HG03175 (cell line): ENCODE measurements at regions not wholly inside any gene's neighbourhood (a gene's known extent, or its start where the extent isn't known, plus 50 kb on each side); places are given as distances from the start of the nearest gene placed in this dataset.
"Not testable (repeated sequence)": the region's sequence is repeated elsewhere in the genome, so short reads cannot be mapped to it uniquely, and the experiment has no call there.

Source experiments
- ATAC-seq: cut with Tn5 transposase; IDR thresholded peaks from one replicate; pipeline ENCODE4 v1.9.1; 2021; ENCODE audit warnings: mild to moderate bottlenecking, moderate library complexity; ENCODE audit not compliant: unreplicated experiment

DNA sequence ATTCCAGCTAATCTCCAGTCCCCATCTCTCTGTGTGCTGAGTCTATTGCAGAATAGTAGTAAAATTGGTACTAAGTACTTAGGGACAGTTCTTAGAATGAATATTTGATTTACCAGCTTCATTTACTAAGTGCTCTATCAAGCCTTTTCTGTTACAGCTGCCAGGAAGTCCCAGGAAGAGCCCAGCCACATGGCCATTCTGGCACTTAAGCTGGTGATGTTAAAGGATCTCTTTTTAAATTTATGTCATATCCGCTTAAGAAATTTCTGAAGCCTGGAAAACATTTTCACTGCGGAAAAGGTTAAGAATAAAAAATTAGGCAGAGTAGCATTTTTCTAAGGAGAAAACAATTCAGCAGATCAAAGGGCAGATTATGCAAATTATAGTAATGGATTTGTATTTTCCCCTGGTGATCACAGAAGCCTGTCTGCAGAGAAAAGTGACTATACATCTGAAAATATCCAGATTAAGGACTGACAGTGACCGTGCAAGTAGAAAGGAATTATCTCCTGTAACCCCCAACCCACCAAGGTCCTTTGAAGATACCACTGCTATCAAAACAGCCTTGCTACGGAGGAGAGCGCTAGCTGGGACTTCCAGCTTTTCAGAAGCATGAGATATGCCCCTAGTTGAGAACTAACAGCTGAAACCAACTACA is 260.8 kb downstream of the SH3BP4 start:
- ATAC-seq, result no peak

DNA sequence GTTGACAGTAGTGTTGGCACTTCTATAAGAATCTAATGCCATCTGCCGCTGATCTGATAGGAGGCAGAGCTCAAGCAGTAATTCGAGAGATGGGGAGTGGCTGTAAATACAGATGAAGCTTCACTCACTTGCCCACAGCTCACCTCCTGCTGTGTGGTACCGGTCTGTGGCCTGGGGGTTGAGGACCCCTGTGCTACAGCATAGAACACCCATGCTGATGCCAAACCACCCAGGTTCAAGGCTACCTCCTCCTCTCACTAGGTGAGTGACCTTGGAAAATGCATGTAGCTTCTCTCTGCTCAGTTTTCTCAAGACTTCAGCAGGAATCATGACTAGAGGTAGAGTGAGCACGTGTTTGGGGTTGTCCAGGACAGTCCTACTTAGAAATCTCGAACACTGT is 263.4 kb downstream of the SH3BP4 start:
- ATAC-seq, result no peak

- ATAC-seq, result no peak
These were observed 265.1 kb downstream of the SH3BP4 start for GRCh38 chr2:235216901-235217300.

DNA sequence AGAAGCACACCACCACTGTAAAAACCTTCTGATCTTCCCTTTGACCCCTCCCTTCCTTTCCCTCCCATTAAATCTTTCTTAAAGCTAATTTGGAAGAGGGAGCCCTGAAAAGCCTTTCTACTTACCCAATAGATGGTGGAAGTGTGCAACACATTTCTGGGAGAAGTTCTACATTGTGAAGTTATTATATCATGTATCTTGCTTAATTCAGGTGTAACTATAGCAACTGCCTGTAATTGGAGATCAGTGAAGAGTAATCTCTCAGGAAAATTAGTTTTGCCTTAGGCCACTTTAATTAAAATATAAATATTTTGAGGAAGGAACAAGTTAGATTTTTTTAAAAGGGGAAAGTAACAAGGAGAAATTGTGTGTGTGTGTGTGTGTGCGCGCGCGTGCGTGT is 266.0 kb downstream of the SH3BP4 start:
- no peak for ATAC-seq

GRCh38 chr2:235218486-235218907 is 266.7 kb downstream of the SH3BP4 start:
- no peak for ATAC-seq

- ATAC-seq, result no peak
These were observed 267.2 kb downstream of the SH3BP4 start for GRCh38 chr2:235219048-235219447.

DNA sequence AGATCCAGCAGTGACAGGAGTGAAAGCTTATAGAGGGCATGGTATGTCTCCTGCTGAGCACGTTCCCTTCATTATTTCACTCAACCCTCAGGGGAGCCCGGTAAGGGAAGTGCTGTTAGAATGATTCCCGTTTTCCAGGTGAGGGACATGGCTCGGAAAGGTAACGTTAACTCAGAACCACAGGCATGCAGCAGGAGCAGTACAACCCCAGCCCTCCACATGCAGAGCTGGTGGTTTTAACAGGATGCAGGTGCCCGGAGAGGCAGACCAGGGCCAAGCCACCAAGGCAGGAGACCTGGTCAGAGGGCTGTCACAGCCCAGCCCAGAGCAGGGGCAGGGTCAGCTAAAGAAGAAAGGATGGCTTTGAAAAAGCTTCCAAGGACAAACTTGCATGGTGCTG is 268.5 kb downstream of the SH3BP4 start:
- ATAC-seq, result no peak

DNA sequence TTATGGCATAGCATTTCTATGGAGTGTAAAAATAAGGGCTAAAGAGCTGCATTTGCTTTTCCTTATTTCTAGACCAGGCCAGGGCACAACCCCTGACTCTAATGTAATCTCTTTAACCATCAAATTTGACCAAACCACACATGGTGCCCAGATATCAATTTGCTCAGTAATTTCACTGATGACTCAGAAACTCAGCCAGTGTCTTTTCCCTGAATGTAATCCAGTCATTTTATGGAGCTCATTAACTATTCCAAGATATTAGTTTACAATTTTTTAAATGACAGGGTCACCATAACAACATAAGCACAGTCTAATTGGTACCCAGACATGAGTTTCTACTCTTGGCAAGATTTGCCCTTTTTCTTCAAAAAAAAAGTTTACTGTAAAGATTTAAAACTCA is 270.8 kb upstream of the AGAP1 start:
- ATAC-seq, result no peak

DNA sequence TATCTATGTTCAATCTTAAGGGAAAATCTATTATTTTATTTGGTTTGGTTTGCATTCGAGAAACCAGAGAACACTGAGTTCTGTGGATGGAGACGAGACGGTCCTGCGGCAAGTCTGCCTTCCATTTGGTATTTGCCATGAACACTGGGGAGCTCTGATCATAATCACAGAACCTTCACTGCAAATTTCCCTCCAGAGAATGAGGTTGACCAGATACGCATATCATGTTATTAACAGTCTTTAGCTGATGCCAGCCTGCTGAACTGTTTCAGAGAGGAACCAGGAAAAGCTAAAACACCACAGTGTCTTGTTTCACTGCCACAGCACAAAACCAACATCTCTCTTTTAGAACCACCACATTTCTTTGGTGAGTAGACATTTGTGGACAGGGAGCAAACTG is 269.4 kb upstream of the AGAP1 start:
- no peak for ATAC-seq

- no peak for ATAC-seq
These were observed 268.6 kb upstream of the AGAP1 start for GRCh38 chr2:235225261-235225660.

DNA sequence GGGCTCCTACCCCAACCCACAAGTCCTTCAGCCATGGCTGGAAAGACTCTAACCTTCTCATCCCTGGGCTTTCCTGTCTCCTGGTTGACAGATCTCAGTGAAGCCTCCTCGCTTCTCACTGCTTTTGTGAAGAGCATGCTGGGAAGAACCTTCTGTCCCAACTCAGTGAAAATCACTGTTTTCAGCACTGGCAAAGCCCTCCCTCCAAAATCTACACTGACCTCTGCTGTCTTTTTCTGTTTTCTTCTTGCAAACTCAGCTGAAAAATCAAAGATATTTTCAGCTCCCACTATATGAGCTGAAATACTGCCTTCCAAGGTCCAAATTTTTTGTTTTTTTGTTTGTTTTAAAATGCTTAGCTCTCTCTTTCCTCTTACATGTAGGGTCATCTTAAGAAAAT is 266.3 kb upstream of the AGAP1 start:
- no peak for ATAC-seq

DNA sequence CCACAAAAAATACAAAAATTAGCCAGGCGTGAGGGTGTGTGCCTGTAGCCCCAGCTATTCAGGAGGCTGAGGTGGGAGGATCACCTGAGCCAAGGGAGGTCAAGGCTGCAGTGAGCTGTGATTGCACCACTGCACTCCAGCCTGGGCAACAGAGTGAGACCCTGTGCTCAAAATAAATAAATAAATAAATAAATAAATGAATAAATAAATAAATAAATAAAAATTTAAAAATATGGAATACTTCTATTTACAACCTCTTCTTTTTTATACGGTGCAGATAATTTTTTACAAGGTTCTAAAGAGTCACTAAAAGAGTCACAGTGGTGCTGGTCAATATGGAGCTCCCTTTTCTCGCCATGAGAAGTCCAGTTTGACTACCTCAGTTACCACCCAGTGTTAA is 265.4 kb upstream of the AGAP1 start:
- ATAC-seq, result not testable (repeated sequence)

- ATAC-seq, result no peak
These were observed 264.6 kb upstream of the AGAP1 start for GRCh38 chr2:235229236-235229635.

DNA sequence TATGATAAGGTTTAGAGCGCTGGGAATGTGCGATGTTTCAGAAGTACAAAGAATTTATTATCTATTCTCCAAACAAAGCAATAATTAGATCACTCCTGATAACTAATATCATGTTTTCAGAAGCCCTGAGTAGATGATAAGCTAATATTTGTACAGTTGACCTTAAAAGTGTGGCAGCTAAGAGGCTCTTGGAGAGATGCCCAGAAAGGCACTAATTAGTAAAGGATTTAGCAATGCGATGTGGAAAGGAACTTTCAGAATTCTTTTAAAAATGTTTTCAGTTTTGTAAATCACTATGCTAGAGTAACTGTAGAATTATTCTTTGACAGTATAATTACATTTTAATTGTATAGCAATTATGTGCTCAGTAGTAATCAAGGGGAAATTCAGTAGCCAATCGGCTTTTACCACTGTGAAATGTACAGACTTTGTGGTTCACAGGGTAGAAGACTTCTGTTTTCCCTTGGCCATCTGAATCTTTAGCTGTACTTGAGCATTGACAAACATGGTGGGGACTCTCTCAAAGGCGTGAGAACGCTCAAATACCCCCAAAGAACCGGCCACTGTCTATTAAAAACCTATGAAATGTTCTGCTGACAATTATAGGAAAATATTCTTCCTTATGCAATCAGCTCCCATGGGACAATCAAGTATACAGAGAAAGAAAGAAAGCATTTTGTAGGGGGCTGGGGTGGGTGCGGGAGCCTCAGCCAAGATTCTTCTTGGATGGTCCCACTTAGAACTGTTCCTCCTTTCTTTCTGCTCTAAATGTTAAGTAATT is 262.8 kb upstream of the AGAP1 start:
- no peak for ATAC-seq

DNA sequence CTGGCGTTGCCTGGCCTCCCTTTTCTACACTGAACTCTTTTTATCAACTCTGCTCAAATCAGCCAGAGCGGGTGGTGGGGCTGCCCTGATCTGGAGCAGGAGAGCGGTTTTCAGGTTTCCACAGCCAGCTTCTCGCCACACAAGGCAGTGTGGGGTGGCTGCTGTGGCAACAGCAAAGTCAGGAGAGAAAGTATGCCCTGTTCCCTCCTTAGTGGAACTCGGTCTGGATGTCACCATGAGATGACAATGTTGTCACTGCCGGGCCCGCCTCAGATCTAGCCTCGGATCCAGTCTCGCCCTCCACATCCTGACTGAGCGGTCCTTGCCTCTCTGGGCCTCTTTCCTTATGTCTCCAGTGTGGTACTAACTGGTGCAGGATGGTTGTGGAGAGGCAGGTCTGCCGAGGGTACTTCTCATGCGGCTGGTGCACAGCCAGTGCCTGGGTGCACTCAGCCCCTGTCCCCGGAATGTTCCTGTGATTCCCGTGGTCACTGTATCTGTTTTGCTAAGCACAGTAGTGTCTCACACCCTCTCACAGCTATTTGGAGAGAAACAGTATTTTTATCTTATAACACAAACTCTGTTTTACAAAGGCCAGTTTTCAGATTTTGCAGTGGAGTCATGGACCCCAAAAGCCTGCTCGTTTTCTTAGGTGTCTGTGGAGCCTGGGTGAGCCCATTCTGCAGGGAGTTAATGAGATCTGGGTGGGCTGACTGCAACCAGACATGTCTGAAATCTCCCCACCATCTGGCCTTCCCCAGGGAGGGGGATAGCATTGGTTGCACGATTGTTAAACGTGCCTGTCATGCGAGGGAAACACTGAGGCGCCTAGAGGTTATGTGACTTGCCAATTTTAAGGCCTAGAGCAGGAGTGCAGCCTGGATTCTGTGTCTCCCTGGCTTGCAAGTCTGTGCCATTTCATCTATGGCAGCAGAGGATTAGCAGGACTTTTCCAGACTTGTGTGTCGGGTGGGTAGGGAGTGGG is 261.1 kb upstream of the AGAP1 start:
- ATAC-seq, result no peak

GRCh38 chr2:235234736-235235135 is 259.1 kb upstream of the AGAP1 start:
- ATAC-seq, result no peak

DNA sequence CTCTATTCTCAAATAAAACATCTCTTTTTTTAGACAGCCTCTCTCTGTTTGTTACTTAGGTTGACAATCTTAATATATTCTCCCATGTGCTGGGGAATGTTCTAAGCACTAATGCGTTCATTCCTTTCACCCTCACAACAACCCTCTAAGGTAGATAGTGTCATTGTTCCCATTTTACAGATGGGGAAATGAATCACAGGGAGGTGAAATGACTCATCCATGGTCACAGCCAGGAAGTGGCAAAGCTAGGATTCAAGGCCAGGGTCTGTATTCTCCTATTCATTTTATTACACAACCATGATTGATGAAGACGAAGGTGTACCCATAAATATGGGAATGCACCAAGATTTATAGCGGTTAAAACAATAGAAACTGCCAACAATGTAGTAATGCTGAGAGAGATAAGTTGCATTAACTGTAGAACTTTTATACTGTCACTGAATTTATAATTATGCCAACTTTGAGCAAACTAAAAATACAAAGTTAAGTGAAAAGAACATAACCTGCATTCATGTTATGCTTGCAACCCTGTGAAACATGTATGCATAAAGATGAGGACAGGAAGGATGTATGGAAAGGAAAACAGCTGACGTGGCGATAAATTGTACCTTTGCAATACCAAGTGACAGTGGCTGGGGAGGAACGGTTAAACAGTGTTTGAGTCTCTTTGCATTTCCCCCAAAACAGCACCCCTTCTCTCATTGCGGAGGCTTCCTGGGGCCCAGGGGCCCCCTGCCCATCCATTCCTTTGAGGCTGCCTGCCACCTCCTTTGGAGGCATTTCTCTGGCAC is 257.7 kb upstream of the AGAP1 start:
- ATAC-seq, result no peak

DNA sequence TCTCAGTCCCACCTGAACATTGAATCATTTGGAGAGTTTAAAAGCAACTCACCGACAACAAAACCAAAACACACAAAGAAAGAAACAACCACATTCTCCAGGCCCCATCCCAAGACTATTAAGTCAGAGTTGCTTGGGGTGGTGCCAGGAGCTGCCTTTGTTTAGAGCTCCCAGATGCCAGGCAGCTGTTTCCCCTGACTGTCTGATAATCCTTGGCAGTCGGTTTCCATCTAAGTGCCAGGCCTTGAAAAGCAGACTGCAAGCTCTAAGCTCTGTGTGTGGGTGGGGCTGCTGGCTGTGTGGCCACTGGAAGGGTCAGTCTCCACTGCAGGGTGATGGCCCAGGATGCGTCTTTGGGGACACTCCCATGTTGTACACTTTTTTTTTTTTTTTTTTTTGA is 255.3 kb upstream of the AGAP1 start:
- ATAC-seq, result no peak

DNA sequence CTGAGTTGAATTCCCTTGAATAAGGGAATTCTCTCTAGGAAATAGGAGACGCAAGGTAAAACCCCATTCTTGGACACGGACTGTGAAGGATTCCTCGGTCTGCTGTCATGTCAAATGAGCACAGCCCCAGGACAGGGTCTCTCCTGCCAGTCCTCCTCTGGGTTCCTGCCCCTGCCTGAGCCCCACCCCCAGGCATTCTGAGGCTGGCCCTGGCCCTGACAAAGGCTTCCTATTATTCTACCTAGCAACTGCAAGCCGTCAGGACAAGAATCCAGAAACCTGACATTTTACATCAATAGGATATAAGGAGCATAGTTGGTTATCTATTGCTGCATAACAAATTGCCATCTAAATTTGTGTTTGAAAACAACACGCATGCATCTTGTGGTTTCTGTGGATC is 253.3 kb upstream of the AGAP1 start:
- no peak for ATAC-seq
